Right ventricle myocardium superior (tissue), 1 donor: ENCODE measurements at regions not wholly inside any gene's neighbourhood (a gene's known extent, or its start where the extent isn't known, plus 50 kb on each side); places are given as distances from the start of the nearest gene placed in this dataset.
"Not testable (repeated sequence)": the region's sequence is repeated elsewhere in the genome, so short reads cannot be mapped to it uniquely, and the experiment has no call there.

Experiments used
- ATAC-seq: fragments of 200-7000 bp; cut with Tn5 transposase; one replicate; pipeline ENCODE4 v1.9.1; 2020; ENCODE audit warnings: mild to moderate bottlenecking; ENCODE audit not compliant: poor library complexity
- DNase-seq: peaks from one replicate; pipeline ENCODE4 v3.0.0-alpha.2; 2020
- intact Hi-C: fragments of 100-400 bp; cut with DNase I; formaldehyde crosslinking; loops from one replicate; pipeline ENCODE4 v1.11.2; 2022
- donor health status: DM: no; HTN: yes; CAD: no; lungs with severe emphysema.

DNA sequence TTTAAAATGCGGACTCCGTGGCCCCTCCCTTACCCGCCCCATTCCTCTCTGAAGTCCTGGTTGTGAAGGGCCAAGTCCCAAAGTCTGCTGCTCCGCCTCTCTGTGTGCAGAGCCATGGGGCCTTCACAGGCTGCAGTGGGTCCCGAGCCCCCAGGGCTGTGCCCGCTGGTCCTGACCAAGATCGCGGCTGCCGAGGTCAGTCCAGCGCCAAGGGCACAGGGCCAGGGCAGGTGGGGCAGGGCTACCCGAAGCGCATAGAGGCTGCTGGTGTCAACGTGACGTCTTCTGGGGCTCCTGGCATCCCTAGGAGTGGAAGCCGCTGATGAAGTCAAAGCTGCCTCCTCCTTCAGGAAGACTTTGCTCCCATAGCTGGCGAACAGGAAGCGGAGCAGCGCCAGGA, 858.8 kb downstream of the TUBA3C start:
- ATAC-seq, intact Hi-C loops, DNase-seq: not testable (repeated sequence)

DNA sequence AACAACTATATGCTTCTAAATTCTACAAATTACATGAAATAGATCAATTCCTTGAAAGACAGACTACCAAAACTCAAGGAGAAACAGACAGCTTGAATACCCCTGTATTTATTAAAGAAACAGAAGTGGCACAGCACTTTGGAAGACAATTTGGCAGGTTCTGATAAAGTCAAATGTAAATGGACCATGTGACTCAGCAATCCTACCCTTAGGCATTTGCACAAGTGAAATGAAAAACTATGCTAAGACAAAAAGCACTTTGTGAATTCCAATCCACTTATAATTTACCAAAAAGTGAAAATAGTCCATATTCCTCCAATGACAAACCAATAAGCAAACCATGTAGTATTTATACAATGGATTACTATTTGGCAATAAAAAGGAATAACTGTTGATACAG, 862.0 kb downstream of the TUBA3C start:
- not testable (repeated sequence) for ATAC-seq

DNA sequence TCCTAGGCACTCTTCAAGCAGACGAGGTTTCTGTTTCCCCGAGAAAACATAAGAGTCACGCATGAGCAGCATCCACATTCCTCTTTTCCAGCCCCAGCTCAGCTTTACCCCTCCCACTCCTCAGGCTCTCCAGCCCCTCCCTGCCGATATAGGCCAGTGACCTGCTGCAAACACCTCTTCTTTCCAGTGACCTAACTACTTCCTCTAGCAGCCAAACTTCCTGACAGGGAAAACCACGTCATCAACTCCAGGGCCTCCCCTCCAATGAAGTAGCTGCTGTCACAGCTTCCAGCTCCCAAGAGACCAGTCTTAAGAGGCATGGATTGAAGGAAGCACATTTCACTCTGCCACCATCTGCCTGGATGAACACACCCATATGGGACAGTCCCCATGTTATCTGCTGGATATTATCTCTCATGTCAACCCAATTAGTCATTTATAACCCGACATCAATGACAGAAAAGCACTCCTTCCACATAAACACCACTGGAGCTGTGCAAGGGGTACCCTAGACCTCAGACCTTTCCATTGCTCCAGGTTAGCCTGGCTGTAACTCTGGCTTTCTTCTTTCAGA, 878.3 kb downstream of the TUBA3C start:
- DNase-seq, intact Hi-C loops, ATAC-seq: not testable (repeated sequence)

More for the DNA sequence above, 862.0 kb downstream of the TUBA3C start:
- DNase-seq, intact Hi-C loops: not testable (repeated sequence)

DNA sequence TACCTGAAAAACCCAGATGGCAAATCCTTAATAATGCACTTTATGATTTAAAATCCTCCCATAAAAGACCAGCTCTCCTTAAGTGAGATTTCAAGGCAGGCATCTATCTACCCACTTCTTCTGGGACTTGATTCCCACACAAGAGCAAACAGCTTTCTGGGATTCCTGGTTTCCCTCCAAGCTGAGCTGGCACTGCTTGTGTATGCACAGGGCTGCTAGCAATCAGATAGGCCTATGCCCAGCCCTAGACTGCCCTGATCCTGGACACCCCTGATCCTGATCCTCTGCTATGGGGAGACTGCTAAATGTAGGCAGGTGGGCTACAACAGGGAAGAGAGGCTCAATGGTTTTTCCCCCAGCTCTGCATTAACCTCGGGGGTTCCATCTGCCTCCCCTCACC, 880.7 kb downstream of the TUBA3C start:
- intact Hi-C loops, ATAC-seq, DNase-seq: not testable (repeated sequence)

DNA sequence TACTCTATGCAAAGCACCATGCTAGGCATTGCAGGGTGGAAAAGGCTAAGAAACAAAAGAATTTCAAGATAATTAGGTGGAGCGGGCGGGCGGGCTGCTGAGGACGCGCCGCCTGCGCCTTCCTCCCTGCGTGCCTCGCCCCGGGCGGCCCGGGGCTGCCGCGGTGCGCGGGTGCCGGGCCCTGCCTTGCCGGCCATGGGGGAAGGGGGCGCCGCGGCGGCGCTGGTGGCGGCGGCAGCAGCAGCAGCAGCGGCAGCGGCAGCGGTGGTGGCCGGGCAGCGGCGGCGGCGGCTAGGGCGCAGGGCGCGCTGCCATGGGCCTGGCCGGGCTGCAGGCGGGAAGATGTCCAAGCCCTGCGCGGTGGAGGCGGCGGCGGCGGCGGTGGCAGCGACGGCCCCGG, 884.3 kb downstream of the TUBA3C start:
- ATAC-seq, intact Hi-C loops, DNase-seq: not testable (repeated sequence)

DNA sequence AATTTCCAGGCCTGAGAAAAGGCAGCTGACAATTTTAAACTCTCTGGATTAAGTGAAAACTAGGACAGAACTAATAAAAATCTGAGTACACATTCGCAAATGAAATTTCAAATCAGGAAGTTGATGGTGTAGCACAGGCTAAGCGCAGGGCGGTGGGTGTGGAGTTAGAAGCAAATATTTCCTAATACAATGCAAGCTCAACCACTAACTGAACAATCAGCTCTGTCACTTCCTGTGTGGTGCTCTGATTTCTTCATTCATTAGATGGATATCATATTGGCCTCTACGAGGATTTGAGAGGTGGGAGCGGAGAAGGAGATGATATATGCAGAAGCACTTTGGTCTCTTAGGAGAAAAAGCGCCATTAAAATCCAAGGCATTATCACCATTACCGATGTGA, 885.0 kb downstream of the TUBA3C start:
- DNase-seq, ATAC-seq, intact Hi-C loops: not testable (repeated sequence)

DNA sequence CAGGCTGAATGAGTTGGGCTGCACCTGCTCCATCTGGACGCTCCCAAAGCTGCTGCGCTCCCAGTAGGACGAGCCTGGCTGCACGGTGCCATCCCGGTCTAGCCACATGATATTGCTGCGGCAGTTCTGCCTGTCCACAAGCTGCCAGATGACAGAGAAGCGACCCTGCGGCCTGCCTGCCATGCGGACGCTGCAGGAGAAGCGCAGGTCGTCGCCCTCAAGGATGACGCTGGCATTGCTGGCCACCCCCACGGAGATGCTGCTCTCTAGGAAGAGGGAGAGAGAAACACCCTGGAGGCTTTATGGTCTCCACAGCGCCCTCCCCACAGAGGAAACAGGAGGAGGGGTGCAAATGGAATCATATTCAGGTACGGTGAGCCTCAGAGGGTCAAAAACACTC, 887.3 kb downstream of the TUBA3C start:
- DNase-seq, ATAC-seq, intact Hi-C loops: not testable (repeated sequence)

DNA sequence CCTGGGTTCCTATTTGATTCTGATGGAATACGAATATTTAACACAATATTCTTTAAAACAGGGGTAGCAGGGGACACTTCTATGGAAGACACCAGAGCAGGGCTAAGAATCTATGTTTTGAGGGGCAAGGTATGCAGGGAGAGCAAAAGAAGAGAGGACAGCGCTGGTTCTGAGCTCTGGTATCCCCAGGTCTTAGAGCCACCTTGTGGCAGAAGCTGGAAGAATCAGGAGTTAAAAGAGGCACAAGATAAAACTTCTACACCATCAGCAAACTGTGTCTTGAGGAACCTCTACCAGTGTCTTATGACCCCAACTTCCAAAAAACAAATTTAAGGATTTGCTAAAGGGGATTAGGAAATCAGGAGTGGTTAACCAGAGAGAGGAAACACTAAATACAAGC, 894.8 kb downstream of the TUBA3C start:
- ATAC-seq, DNase-seq, intact Hi-C loops: not testable (repeated sequence)

DNA sequence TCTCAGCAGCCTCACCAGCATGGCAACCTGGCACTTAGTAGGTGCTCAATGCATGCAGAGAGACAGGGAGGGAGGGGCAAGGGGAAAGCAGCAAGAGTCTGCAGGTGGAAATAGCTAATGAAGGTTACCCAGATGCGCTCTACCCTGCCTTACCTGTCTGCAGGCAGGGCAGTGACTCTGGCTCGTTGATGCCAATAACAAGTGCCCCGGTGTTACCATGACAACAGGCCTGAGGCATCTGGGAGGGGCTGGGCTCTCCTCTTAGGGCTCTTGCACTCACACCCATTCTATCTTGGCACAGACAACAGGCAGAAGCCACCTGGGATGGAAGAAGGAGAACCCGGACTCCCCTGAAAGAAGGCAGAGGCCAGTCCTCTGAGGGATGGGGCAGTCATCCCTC, 896.0 kb downstream of the TUBA3C start:
- ATAC-seq, DNase-seq, intact Hi-C loops: not testable (repeated sequence)

DNA sequence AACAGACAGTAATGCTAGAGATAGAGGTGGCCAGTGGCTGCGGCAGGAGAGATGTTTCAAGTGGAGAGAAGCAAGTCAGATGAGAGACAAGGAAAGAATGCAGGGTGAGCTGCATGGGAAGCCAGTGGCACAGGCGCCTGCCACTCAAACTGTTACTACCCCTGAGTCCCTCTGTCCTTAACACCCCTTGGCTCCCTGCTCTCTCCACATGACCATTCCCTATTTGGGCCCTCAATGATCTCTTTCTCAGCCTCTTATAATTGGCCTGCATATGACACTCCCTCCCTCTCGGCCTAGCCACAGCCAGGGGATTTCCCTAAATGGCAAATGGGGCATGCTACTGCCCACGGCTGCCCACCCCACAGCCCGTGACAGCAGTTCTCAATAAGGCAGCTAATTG, 897.6 kb downstream of the TUBA3C start:
- intact Hi-C loops, DNase-seq: not testable (repeated sequence)
- ATAC-seq, result peak; percentile 25

DNA sequence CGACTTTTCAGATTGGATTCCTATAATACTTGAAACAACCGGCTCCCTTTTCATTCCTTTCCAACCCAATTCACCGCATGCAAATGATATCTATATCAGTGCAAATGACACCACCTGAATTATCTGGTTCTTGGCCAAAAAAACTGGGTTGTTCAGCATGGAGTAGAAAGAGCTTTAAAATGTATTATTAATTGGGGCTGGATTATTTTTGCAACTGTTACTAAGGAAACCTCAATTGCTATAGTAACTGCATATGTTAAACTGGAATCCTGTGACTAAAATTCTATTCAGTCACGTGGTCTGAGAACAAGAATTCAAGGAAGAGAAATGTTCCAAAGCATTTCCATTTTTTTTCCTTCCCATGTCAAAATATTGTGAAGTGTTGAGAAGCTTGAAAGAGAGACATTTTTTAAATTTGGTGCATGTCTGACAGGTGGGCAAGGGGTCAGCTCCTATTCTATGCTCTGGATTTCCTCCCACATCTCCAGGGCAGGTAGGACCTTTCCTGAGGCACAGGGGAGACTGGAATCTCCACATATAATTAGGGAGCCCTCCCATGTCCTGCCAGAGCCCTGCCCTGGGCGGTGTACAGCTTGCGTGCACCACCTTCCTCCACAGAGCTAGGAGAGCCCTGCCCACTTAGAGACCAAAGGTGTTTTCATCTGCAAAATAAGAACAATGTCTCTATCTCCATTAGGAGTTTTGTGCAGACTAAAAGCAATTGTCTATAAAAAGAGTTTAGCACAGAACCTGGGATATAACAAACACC, 899.6 kb downstream of the TUBA3C start:
- ATAC-seq, DNase-seq, intact Hi-C loops: not testable (repeated sequence)

DNA sequence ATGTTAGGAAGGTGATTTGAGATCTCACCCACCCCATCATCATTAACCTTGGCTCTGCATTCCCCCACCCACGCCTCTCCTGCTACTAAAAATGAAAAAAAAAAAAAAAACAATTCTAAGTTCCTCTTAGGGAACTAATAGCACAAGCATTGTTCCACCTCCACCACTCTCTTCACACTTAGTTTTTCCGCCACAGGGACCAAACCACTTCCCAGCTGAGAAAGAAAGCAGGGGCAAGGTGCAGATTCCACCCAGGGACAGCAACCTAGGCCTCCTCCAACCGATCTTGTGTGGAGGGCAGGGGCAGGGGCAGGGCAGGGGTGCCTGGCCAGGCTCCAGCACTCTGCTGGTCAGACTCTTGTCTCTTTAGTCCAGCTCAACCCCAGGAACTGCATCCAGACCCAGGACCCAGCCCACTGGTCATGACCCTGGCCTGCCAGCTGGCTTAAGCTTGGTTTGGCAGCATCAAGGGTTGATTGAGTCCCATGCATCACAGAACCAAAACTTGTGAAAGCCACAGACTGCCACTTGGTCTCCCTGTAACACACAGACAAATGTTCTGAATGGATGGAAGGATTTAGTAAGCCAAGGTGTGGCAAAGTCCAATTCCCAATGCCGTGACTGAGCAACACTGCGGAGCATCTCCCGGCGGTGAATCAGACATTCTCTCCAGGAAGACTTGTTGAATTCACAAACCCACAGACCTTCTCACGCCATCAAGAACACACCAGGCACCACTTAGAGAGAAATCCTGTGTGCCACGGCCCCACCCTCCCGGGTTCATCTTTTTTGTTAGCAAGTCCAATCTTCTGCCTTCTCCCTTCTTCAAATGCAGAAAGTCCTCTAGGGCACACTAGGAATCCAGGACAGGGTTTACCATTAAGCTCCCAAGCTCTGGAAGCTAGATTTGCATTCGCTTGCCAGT, 900.5 kb downstream of the TUBA3C start:
- intact Hi-C loops, ATAC-seq, DNase-seq: not testable (repeated sequence)

DNA sequence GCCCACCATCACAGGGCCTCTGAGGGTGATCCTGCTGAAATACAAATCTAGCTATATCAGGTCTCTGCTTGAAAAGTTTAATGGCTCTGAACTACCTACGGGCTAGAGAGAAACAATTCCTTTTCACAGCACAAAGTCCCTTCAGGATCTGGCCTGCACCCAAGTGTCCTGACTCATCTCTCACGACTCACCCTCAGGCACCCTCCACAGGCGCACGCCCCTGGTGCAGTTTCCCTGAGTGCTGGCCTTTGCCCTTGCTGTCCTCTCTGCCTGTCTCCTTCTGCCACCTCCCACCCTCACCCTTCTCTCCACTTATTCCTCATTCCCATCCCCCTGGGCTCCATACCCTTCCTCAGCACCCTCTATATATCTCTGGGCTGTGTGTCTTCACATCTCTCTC, 901.7 kb downstream of the TUBA3C start:
- DNase-seq, ATAC-seq, intact Hi-C loops: not testable (repeated sequence)

DNA sequence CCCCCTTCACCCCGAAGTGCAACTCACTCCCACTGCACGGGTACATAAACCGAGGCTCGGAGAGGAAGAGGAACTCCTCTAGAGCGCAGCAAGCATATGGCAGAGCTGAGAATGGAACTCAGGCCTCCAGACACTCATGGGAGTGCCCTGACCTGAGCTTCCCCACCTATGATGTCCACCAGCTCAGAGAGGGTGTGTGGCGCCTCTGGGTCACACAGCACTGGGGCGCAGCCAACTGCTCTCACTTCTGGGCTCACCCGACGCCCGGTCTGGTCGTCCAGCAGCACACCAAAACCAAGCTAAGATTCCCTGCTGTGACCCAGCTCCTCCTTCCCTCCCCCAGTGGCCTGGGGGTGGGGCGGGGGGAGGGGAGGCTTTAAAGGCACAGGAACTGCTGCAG, 904.3 kb downstream of the TUBA3C start:
- ATAC-seq, intact Hi-C loops, DNase-seq: not testable (repeated sequence)

DNA sequence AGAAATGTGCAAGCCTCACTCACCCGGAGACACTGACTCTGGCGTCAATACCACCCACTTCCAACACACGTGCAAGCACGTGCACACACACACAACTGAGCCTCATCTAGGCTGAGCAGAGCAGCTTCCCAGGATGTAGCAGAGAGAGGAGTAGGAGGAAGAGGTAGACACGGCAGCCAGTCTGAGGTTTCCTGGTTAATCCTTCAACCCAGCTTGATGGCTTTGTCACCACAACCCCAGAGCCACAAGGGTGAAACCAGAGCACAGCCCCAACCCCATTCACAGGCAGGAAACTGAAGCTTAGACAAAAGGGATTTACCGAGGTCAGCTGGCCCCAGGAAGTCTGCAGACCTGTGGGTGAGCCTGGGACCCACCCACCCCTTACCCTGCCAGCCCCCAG, 905.3 kb downstream of the TUBA3C start:
- DNase-seq, ATAC-seq, intact Hi-C loops: not testable (repeated sequence)

DNA sequence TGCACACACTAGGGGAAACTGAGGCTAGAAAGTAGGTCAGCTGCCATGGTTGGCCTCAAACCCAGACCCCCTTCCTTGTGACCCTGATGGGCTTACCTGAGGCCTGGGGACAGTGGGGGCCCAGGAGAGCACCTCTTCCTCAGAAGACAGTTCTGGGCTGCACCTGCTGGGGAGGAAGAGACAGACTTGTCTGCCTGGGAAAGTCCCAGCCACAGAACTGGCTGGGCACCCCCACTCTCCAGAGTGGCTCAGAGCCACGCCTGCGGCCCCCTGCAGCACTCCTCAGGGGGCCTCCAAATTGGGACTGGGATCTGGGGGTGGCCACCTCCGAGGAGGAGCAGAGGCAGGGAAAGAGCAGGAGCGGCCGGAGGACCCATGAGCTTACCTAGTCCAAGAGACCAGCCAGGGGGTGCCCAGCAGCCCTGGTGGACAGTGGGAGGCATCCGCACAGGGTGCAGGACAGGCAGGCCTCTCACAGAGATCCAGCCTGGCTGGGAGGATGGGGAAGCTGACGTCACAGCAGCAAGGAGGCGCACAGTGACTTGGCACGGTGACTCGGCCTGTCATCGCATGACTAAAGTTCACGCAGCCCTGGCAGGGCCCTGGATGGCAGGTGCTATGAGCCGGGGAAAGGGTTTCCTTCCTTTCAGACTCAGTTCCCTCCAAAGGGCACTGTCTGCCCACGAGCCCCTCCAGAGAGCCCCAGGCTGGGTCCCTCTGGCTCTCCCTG, 907.7 kb downstream of the TUBA3C start:
- DNase-seq, intact Hi-C loops, ATAC-seq: not testable (repeated sequence)

DNA sequence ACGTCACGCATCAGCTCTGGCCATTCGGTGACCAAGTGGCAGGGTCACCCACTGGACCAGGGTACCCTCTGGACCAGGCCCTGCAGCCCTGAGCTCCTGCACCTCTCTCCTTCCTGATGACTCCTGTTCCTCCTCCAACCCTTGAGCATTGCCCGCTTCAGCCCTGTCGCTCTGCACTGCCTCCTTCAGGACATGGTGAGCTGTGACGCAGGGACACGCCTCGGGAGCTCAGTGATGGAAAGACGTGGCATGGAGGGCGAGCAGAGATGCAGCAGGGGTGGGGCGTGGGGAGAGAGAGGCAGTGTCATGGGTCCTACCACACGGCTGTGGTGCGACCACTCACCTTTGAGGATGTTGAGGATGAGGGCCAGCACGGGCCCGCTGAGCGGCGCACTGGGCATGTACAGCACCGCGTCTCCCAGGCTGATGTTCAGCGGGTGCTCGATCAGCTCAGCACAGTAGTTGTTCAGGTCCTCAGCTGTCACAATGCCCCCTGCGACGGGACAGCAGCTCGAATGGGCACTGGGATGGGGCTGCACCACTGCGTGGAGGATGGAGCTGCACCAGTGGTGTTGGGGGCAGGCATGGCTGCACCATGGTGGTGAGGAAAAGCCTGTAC, 922.7 kb downstream of the TUBA3C start:
- DNase-seq, intact Hi-C loops, ATAC-seq: not testable (repeated sequence)

DNA sequence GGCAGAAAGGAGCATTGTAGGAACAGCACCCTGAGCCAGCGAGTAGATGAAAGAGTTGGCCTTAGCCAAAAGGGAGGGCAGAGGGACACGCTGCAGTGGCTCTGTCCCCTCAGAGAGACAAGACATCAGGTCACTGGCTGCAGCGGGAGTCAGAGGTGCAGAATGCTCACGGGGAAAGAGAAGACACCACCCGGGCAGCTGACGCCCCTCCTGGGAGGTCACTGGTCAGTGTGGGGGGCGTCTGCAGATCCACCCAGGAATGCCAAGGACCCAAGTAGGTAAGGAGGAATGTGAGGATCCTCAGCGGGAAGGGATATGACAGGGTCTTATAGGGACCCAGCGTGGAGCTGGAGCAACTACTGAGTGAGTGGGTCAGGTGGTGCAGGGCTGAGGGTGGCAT, 923.9 kb downstream of the TUBA3C start:
- ATAC-seq, intact Hi-C loops, DNase-seq: not testable (repeated sequence)
